ENCODE measurements at regions not wholly inside any gene's neighbourhood (a gene's known extent, or its start where the extent isn't known, plus 50 kb on each side); places are given as distances from the start of the nearest gene placed in this dataset.

DNA sequence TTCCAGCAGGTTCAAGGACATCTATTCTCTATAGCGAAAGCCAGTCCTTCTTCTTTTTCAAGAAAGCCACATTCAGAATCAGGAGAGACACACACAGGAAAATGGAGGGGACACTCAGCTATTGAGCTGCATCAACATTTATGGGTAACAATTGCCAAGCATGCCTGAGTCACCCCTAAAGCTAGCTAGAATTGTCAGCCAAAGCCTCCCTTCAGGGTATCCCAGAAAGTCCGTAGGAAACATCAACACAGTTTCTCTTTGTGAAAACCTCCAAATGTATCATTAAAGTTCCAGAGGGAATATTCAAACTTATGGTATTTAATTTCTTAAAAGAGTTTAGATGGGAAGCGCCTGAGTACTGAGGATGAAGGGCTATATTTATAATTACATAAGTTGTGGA lies 331.1 kb upstream of the SLC7A11 start:
- TF ChIP-seq POLR2A (IDR thresholded peaks at IDR 0.05; ENCODE audit: low read length) (no peak), GATA1 (IDR thresholded peaks at IDR 0.05; ENCODE audit: low read depth, low read length) (no peak)
